Islet of Langerhans (tissue), 1 donor: ENCODE measurements at regions not wholly inside any gene's neighbourhood (a gene's known extent, or its start where the extent isn't known, plus 50 kb on each side); places are given as distances from the start of the nearest gene placed in this dataset.

Experiments used
- FAIRE-seq: peaks from one replicate; lab custom pipeline; 2011; peaks lifted over from hg19 to GRCh38; lab: Jason Lieb, UNC

DNA sequence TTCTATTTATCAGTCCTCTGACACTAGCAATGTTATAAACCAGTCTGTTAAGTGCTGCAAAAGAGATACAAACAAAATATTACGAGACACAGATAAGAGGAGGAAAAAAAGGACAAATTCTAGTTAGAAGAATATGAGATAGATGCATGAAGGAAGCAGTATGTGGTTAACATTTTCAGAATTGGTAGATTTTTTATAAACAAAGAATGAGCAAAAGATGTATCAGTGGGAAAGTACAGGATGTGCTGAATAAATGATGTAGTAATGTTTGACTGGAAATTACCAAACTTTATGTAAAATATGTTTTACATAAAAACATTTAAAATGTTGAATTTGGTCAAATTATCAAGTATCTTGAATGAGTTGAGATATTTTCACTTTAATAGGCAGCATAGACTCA is 574.2 kb downstream of the NUF2 start:
- no peak for FAIRE-seq

DNA sequence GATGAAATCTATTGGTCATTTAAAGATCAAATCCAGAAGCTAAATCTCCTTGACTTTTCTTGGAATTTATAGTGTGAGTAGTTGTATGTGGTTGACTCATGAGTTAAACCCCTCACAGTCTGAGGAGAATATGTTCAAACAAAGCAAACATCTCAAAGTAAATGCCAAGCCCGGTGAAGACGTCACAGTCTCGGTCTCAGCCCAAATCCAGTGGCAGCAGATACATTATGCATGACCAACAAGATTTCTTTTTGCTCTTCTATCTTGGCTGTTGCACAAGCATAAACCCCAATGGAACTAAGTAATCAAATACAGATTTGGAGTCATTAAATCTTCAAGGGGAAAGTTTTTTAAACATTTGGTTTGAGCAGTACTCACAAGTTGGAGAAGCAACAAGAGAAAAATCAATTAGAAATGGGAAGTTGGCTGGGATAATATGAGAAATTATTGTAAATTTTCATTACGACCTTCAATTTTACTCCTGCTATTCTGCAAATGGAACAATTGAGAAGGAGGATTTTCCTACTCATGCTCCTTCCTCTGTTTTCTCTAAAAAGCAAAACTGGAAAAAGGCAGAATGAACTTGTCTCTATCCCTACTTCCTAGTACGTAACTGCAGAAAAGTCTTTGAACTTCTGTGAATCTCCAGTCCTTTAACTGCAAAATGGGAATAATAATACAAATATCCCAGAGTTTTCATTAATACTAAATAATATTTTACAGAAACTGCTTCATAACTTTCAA is 575.8 kb downstream of the NUF2 start:
- no peak for FAIRE-seq

DNA sequence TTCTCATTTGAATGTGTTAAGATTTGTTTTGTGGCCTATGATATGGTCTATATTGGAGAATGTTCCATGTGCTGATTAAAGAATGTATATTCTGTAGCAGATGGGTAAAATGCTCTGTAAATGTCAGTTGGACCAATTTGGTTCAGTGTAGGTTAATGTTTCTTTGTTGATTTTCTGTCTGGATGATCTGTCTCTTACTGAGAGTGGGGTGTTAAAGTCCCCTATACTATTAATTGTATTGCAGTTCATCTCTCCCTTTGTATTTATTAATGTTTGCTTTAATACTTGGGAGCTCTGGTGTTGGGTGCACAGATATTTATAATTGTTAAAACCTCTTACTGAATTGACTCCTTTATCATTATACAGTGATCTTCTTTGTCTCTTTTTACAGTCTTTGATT is 584.5 kb downstream of the NUF2 start:
- FAIRE-seq = no peak

DNA sequence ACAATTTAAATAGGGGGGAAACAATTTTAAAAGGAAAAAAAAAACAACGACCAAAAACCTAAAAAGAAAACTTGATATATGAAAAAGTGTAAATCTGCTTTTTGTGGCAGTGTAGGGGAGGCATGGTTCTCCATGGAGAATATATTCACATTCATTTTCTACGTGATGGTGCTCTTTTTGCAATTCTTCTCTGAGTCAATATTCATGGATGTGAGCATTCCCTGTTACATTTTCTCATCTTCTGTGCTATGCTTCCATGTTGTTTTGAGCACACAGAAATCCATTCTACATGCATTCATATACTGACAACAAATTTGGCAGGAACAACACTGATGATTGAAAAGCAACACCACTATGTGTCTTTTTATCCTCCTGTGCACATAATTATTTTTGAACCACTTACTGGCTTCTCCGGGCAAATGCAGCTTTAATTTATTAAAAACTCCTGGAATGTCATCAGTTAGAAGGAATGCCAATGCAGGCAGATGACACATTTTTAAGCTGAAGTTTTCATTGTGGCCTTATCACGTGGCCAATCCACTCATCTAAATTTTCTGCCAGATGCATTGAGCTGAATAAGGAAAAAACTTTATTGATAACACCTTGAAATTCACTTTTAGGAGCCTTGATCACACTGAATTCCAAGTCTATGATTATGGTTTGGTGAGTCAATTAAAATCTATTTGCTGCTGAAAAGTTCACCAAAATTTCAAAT is 590.6 kb downstream of the NUF2 start:
- no peak for FAIRE-seq

DNA sequence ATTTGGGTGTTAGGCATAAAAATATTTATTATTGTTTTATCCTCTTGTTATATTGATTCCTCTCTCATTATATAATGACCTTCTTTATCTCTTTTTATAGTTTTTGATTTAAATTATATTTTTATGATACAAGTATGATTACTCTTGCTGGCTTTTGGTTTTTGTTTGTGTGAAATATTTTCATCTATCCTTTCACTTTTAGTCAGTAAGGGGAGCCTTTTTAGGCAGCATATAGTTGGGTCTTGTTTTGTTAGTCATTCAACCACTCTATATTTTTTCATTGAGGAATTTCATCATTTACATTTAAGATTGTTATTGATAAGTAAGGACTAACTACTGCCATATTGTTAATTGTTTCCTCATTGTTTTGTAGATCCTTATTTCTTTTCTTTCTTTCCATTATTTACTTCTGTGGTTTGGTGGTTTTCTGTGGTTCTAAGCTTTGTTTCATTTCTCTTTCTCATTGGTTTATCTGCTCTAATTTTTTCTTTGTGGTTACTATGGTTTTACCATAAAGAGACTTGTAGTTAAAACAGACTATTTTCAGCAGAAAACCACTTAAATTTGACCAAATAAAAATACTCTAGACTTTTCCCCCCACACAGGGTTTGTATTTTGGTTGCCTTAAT is 593.1 kb downstream of the NUF2 start:
- FAIRE-seq = no peak

DNA sequence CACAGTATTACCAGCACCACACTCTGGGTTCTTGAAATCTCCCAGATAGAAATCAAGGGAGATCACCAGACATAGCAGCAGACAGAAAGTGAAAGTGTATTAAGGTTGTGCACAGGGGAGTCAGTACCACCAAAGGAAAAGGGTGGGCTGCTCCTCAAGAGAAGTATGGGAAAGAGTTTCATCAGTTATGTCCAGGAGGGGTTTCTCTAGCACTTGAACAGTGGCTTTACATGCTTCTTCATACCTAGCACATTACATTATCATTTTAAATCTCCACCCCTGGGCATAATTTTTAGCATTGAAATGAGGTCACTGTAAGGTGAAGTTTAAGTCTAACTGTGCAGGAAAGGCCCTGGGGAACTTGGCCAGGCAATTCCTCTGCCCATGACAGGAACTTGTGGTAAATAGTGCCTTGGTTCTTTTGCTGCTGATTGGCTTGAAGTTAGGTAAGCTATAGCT is 601.0 kb downstream of the NUF2 start:
- no peak for FAIRE-seq

DNA sequence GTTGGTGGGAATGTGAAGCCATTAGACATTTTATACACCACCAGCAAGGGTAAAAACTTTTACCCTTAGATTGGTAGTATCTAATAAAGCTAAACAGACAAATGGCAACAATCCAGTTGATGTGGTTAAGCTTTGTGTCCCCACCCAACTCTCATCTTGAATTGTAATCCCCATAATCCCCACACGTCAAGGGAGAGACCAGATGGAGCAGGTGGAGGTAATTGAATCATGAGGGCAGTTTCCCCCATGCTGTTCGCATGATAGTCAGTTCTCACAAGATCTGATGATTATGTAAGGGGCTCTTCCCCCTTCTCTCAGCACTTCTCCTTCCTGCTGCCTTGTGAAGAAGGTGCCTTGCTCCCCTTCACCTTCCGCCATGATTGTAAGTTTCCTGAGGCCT is 602.3 kb downstream of the NUF2 start:
- FAIRE-seq = no peak

DNA sequence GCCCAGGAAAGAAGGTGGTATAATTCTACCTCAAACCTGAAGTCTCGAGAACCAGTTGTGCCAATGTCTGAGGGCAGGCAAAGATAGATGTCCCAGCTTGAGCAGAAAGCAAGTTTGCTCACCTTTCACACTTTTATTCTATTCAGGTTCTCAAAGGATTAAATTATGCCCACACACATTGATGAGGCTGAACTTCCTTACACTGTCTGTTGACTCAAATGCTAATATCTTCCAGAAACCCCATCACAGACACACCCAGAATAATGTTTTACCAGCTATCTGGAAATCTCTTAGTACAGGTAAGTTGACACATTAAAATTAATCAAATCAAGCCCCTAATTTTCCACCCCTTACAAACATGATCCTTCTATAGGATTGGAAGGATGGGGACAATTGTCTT is 605.7 kb downstream of the NUF2 start:
- FAIRE-seq = no peak

DNA sequence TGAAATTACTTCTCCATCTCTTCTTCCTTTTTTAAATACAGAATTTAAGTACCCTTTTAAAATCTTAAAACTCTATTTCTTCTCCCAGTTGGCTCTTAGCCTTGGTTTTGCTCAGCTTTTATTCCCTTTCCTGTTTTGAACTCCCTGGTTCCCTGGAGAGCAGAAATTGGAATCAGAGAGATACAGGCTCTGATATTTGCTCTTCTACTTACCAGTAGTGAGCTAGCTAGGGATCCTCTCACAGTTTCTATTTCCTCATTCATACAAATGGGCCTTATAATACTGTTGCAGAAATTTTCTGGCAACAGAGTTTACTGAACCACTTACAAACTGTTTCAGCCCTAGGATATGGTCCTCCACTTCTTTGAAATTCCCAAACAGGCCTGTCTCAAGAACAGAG is 606.3 kb downstream of the NUF2 start:
- FAIRE-seq = no peak

DNA sequence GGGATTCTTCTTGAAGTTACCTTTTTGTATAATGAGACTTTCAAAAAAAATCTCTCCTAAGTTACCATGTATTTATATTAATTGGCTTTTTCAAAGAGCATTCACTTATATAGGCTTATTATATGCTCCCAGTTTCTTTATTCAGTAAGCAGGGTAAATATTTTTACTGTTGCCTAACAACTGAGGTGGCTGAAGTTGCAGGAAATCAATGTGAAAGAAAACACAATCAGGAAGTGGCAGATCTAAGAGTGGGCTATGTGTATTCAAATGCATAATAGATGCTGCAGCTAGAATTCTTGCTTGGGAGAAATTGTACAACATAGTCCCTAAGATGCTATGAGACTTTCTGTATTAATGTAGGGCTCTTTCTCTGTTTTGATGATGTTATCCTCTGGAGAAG is 606.9 kb downstream of the NUF2 start:
- FAIRE-seq = no peak

DNA sequence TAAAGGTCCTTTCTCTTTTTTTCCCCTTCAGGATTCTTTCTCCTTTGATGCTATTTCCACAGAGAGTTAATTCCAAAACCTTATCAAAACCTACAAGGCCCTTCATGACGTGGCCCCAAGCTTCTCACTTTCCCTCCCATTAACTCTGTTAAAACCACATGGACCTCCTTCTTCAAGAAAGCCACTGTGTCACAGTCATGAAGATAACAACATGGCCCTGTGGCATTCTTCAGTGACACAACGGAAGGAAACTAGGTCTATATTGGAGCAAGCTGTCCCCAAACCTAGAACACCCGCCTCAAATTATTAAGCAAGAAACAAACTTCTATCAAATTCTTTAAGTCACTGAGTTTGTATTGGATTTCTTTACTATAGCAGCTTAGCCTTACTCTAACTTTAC is 611.1 kb downstream of the NUF2 start:
- FAIRE-seq = no peak

DNA sequence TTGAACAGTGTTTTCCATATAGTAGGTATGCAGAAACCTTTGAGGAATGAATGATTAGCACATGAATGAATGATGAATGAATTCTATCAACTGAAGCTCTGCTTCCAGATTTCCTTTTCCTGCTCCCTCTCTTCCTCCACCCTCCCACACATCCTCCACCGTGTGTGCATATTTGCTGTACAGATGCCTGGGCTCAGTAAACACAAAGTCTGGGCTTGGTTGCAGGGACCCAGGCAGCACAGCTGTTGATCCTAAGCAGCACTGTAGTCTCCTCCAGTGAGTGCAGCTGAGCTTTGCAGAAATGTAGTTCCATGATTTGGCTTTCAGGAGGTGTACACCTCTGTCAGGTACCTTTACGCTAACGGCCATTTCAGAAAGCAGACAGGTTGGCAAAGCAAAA is 611.7 kb downstream of the NUF2 start:
- FAIRE-seq = no peak

DNA sequence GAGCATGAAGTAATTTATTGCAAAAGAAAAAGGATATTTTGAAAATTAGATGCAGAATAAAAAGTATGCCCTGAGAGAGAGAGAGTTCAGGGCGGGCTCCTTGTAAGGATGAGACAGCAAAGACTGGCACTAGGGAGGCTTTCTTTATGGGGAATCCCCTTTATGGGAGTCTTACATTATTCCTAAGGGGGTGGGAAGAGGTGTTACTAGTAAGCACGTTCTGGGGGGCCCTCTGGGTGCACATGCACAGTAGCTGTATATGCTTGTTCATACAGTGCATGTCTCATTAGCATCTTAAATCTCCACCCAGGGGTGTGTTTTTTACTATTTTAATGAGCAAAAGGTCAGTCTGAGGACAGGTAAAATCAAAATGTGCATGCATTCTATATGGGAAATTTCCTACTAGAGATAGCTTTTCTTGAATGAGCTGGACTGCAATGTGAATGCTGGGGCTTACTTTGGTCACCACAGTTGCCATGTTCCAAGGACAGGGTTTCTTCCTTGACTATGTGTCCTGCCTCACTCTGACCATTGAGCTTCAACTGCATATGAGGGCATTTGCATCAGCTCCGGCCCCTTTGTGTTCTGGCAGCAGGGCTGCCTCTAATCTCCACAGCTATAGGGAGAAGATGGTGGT is 614.1 kb downstream of the NUF2 start:
- no peak for FAIRE-seq

DNA sequence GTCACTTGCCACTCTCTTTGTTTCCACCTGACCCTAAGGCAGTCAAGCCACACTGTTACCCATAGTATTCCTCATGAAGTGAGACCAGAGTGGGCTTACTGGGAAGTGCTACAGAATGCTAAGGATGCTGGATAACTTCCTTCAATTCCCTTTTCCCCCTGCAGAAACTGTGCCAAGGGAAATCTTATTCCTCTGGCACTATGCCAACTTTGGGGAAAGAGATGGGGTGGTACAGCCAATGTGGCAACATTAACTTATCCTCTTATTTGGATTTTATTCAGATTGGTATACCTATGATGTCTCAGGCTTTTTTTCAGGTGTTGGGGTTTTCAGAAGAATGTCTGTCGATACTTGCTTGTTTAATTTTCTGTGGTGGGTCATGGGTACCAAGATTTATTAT is 599.4 kb upstream of the PBX1 start:
- no peak for FAIRE-seq

DNA sequence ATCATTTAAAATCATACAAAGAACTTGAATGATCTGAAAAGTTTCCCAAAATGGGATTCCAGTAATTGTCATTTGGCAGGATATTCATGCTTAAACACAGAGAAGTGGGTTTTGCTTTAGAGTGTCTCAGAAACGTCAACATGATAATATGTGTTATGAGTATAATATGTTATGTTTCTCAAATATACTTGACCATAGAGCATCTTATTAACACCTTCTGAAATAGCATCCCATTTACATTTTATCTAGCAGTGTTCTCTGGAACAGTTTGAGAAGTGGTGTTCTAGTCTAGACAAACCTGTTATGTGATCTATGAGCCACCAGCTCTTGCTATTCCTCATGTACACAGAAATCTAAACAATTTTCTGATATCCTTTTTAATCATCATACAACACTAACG is 588.8 kb upstream of the PBX1 start:
- FAIRE-seq = no peak

DNA sequence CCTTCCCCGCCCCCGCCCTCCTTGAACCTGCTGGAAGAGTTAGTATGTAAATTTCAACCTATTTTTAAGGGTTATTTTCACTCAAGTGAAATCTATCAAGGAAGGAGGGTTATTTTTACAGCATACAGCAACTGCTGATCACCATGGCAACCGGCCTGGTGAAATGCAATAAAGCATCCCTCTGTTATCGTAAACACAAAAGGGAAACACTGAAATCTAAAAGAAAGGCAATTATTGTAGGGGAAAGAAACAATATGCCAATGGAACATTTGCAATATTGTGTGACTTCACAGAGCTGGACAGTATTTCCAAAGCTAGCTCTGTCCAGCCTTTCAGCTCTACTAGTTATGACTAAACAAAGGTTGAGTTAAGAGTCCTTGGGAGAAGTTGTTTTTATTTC is 588.3 kb upstream of the PBX1 start:
- no peak for FAIRE-seq

DNA sequence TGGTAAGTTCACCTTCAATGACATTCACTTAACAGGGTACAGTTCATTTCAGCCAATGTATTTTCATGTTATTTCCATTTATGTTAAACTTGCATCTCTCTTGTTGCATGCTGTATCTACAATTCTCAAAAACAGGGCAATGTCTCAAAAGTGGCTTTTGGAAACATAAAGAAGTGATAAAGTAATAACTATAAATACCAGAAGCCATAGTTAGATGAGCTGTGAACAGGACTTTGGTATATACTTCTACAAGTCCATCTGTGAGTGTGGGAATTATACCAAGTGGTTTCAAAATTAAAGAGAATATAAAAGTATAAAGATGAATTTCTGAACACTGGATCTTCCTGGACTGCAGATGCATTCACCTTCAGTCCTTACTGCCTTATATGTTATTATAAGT is 585.4 kb upstream of the PBX1 start:
- no peak for FAIRE-seq

DNA sequence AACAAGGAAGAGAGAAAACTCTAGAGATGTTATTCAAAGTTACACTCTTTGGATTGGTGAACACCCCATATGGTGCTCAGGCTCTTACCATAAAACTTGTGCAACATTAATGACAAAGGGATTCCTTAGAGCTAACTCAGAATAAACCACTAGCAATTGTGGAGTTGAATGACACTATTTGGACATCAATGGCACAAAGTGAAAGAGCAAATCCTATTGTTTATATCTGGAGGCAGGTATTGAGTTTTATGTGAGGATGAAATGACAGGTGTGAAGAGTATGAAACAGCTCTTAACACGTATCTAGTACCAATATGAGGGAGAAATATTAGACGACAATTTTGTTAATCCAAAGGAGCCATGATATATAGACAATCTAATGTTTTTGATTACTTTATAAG is 584.9 kb upstream of the PBX1 start:
- FAIRE-seq = no peak

DNA sequence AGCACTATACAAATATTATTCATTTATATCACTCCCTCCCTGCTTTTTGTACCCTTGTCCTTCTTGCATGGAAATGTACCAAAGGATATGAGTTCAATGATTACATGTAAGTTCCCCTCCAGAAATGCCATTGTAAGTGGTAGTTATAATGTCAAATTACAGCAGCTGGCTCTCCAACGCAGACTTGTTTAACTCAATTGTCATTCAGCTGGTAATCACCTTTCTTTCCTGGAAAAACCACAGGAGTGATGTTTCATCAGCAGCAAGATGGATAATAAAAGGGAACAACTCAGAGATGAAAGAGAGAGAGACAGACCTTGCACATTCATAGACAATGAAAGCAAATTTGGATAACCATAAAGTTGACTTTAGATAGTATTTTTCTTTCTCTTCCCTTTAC is 578.6 kb upstream of the PBX1 start:
- FAIRE-seq = no peak

DNA sequence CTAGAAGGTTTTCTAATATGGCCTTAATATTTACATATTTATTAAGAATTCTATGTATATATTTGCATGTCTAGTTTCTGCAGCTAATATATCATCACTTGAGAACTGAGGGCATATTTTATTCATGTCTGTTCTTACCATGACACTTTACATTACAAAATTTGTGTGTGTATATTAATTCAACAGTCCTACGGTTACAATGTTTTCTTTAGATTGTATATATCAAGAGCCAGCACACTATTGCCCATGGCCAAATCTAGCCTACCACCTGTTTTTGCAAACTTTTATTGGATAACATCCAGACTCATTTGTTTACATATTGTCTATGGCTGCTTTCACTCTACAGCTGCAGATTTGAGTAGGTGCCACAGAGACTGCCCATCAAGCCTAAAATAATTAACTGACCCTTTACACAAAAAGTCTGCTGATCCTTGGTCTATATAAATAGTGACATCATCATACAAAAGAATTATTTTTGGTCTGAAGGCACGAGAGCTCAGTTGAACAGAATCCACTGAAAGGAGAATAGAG is 577.4 kb upstream of the PBX1 start:
- FAIRE-seq = no peak

DNA sequence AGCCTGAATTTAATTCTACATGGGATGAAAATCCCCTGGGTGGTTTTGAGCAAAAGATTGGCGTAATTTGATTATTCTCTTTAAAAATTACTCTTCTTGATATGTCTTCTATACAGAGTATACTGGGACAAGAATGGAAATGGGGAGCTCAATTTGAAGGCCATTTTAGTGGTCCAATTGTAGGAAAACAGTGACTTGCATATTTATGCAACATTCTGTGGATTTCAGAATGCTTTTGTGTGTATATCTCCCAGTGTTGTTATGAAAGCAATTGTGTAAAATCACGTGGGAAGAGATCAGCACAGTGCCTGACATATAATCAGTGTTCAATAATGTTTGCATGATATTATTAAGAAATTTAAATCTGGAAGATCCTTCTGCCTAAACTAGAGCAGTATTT is 575.9 kb upstream of the PBX1 start:
- no peak for FAIRE-seq

DNA sequence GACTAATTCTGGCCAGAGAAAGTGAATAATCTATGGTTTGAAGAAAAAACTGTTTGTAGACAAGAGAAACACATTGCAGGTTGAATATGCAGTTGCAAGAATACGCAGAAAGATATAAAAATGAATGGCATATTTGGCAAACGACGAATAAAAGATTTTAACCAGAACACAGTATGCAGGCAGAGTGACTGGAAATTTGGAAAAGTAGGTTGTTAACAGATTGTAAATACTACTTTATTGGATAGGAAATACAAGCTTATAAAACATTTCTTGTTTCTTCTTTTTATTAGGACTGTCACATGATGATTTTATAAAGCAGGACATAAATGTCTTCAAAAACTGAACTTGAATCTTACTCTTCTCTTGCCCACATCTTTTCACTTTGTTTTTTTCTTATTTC is 573.3 kb upstream of the PBX1 start:
- FAIRE-seq = no peak

DNA sequence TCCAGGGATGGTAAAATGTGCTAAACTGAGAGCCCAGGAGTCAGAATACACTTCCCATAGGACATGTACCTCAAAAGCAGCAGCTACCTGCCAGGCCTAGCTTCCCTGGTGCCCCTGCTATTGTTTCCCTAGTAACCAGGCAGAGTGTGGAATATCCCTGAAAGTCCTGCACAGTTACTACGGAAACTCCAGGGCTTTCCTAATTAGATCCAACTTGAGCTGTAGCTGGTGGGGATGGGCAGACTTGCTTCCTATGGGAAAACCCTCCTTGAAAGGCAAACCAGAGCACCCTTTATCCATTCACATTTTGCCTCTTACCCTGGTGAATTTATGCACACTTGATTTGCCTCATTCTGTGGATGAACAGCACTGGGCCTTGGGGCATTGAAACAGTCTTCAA is 559.9 kb upstream of the PBX1 start:
- FAIRE-seq = no peak
